ACC112 (cell line): ENCODE measurements at regions not wholly inside any gene's neighbourhood (a gene's known extent, or its start where the extent isn't known, plus 50 kb on each side); places are given as distances from the start of the nearest gene placed in this dataset.

Source experiments
- H2AFZ ChIP-seq: fragments of 200-600 bp; sonication (generic); one replicate; pipeline ENCODE4 v1.6.0; 2017; ENCODE audit warnings: antibody characterized with exemption, low read length; ENCODE audit not compliant: unreplicated experiment
- H3K27ac ChIP-seq: fragments of 200-600 bp; sonication (generic); 2 replicates; pipeline ENCODE4 v1.5.1; 2014; ENCODE audit warnings: low read depth, mild to moderate bottlenecking, antibody characterized with exemption, low read length, moderate library complexity
- H3K27me3 ChIP-seq: fragments of 200-600 bp; sonication (generic); 2 replicates; pipeline ENCODE4 v1.6.1; 2014; ENCODE audit warnings: mild to moderate bottlenecking, antibody characterized with exemption, low read length, moderate library complexity, mixed read lengths; ENCODE audit not compliant: insufficient read depth
- H3K36me3 ChIP-seq: fragments of 200-600 bp; sonication (generic); 2 replicates; pipeline ENCODE4 v1.6.1; 2016; ENCODE audit warnings: mild to moderate bottlenecking, antibody characterized with exemption, low read length, moderate library complexity, mixed read lengths; ENCODE audit not compliant: insufficient read depth
- H3K4me1 ChIP-seq: fragments of 200-600 bp; sonication (generic); one replicate; pipeline ENCODE4 v1.6.1; 2016; ENCODE audit warnings: low read length, mixed read lengths; ENCODE audit not compliant: insufficient read depth, unreplicated experiment, control insufficient read depth
- H3K4me3 ChIP-seq: fragments of 200-600 bp; sonication (generic); 2 replicates; pipeline ENCODE4 v1.5.1; 2014; ENCODE audit warnings: mild to moderate bottlenecking, low read depth, low read length
- H3K79me2 ChIP-seq: fragments of 200-600 bp; sonication (generic); one replicate; pipeline ENCODE4 v1.6.0; 2016; ENCODE audit warnings: low read length; ENCODE audit not compliant: control insufficient read depth, unreplicated experiment, insufficient read depth

DNA sequence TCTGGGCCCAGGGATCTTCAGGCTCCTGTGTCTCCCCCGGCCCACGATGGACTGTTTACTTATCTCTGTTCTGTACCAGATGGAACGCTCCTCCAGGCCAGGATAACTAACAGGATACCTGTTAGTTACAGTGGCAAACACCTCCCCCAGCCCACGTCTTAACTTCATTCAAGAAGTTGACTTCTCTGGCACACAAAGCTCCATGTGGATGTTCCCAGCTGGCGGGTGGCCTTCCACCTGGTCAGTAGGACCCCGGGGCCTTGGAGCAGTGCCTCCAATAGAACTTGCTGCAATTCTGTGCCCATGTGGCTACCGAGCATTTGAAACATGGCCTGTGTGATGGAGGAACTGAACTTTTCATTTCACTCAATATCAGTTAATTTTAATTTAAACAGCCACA is 165.1 kb upstream of the GLI2 start:
- no peak overlapping the region for H3K4me3 ChIP-seq

DNA sequence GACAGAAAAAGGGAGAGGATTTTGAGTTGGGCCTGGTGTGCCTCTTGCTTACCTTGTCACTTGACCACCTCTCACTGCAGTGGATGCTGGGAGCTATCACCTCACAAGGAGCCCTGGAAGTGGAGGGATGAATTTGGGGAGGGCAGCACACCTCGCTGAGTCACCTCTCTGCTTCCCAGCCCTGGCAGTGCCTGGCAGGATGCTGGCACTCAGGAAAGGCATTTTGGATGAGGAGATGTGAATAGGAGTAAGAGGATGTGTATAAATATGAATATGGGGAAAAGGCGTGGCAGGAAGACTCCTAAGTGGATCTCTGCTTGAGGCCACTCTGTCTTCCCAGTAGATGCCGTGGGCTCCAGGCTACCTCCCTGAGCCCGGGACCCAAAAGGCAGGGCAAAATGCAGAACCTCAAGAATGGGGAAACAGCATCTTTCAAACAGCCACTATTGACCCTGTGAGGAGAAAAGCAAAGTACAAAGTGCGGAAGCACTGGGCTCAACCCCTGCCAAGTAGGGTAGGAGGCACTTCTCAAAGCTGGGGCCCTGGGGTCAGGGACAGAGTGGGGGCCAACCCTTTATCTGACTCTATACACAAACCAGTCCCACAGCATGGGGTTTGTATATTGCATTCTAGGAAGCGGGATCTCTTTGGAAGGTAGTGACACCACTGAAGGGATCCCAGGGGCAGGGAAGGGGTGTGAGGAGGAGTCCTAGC is 164.5 kb upstream of the GLI2 start:
- Histone ChIP-seq H3K27me3 (no peaks in the 10 kb centered on the region; the same call in 1 of the 2 replicates), H3K36me3 (no peaks in the 10 kb centered on the region), H3K4me1 (peaks cover 12% of the 10 kb centered on the region), H3K27ac (no peak overlapping the region), H3K79me2 (no peaks in the 10 kb centered on the region), H2AFZ (no peak overlapping the region), H3K4me3 (no peak overlapping the region)

More for the DNA sequence above, 165.1 kb upstream of the GLI2 start:
- no peak overlapping the region for H3K27ac ChIP-seq
- H2AFZ ChIP-seq, result no peak overlapping the region
- no peaks in the 10 kb centered on the region for H3K36me3 ChIP-seq
- H3K4me1 ChIP-seq, result peaks cover 18% of the 10 kb centered on the region
- no peaks in the 10 kb centered on the region for H3K79me2 ChIP-seq
- no peaks in the 10 kb centered on the region; the same call in 1 of the 2 replicates for H3K27me3 ChIP-seq

DNA sequence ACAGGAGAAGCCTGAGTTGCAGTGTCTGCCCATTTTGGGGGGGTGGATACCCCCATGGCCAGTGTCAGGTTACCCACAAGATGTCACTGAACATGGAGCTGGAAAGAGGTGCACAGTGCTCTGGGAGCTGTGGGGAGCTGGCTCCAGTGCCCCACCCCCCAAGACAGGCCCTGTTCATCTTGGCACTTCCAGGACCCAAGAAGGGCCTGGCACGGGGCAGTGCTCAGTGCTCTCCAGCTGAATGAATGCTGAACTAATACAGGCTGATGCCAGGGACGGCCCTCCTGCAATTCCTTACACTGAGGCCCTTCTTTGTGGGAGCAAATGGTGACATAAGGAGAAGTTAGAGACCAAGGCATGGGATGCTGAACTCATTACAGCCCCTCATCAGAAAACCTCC is 163.4 kb upstream of the GLI2 start:
- Histone ChIP-seq H3K27ac (no peak overlapping the region), H3K79me2 (no peaks in the 10 kb centered on the region), H3K4me3 (no peak overlapping the region), H3K4me1 (peaks cover 7% of the 10 kb centered on the region), H3K36me3 (no peaks in the 10 kb centered on the region), H2AFZ (no peak overlapping the region), H3K27me3 (peaks cover 3% of the 10 kb centered on the region)

DNA sequence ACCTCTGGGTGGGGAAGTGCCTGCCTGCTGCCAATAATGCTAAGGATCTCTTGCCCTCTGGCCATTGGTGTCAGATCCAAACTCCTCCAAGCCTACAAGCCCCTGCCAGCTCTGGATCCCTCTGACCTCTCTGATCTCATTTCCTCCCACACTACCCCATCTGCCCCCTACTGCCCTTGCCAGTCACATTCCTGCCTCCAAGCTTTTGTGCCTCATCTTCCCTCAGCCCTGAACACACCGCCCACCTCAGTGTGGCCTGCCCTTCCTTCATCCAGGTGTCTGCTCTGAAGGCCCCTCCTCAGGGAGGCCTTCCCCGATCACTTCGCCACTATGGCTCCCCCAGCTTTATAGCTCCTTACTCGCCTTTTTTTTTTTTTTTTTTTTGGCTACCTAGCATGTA is 161.0 kb upstream of the GLI2 start:
- Histone ChIP-seq H3K79me2 (no peaks in the 10 kb centered on the region), H3K4me1 (peaks cover 4% of the 10 kb centered on the region), H3K4me3 (no peak overlapping the region), H3K36me3 (no peaks in the 10 kb centered on the region), H3K27me3 (peaks cover 6% of the 10 kb centered on the region), H2AFZ (no peak overlapping the region), H3K27ac (no peak overlapping the region)

DNA sequence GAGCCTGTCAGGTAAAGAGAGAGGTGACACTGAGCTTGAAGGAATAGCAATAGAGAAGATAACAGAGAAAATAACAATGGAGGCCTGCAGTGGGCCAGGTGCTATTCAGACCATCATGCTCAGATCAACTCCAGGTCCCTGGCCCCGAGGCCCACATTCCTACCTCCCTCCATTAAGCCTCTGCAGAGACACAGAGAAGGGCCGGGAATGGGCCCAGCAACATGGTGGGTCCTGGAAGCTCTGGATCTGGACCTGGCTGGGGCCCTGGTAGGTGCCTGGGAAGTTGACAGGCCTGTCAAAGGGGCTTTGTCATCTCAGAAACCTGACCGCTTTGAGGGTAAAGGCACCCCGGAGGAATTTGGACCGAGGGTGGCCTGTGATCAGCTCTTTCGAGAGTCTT is 159.7 kb upstream of the GLI2 start:
- H3K4me1 ChIP-seq, result peaks cover 4% of the 10 kb centered on the region

DNA sequence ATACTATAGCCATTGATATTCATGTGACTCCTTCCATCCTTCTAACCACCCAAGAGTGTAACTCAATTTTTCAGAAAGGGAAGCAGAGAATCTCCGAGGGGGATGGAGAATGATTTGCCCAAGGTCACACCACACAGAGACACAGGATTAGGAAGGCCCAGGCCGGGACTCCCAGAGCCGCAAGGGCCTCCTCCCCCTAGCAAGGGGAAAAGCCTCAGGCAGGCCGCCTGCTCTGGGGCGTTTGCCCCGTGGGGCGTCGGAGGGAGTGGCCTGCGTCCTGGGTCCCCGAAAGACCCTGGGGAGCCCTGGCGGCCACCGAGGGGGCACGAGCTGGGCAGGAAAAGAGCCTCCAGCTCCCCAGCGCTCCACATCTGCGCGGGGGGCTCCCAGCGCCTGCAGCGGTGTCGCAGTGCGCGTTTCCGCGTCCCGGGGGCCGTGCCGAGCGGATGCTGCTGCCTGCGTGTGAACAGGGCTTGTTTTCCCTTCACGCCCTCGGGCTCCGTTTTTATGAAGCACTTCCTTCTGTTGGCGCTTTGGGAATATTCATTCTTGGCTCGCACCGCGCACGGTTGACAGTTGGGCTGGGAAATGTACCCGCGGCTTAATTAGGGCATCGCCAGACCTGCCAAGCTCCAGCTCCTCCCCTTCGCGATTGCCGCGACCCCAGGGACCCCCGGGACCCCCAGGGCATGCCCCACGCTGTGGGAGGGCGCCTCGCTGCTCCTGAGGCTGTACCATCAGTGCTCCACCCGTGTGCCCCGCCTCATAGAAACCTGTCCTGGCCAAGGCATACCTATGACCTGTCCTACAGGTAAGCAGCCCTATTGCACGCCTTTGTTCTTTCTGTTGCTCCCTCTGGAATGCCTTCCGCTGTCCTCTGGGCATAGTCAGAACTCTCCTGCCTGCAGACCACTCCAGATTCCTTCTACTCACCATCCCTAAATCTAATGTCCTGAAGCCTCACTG is 158.9 kb upstream of the GLI2 start:
- peaks cover 6% of the 10 kb centered on the region for H3K27me3 ChIP-seq
- peaks cover 4% of the 10 kb centered on the region for H3K4me1 ChIP-seq
- no peaks in the 10 kb centered on the region for H3K79me2 ChIP-seq
- H2AFZ ChIP-seq, result peak overlapping the region; percentile 55
- no peaks in the 10 kb centered on the region for H3K36me3 ChIP-seq
- peak overlapping the region; percentile 59; the same call in 1 of the 2 replicates for H3K4me3 ChIP-seq
- H3K27ac ChIP-seq, result no peak overlapping the region

More for the DNA sequence above, 159.7 kb upstream of the GLI2 start:
- peaks cover 6% of the 10 kb centered on the region for H3K27me3 ChIP-seq
- H3K36me3 ChIP-seq, result no peaks in the 10 kb centered on the region
- H2AFZ ChIP-seq, result no peak overlapping the region
- no peaks in the 10 kb centered on the region for H3K79me2 ChIP-seq
- no peak overlapping the region for H3K27ac ChIP-seq
- no peak overlapping the region for H3K4me3 ChIP-seq

DNA sequence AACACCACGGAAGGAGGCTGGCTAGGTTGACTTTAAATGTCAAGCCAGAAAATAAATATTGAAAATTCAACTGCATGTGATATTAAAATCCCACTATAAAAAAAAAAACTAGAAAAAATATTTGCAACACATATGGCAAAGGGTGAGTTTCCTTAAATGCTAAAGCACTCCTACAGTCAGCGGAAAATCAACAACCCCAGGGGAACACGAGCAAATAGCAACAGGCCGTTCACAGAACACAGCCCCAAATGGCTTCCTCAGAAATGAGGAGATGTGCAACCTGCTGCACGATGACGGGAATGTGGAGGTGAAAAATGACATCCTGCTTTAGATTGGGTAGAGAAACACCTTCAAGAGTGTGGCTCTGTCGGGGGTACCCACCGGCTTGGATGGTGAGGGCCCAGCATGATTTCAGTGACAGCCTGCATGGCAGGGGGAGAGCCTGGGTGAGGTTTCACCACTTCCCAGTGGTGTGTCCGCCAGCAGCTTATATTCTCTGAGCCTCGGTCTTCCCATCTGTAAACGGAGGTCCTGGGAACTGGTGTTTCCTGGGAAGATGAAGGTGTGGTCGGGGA is 157.9 kb upstream of the GLI2 start:
- Histone ChIP-seq H3K36me3 (no peaks in the 10 kb centered on the region), H3K4me1 (peaks cover 4% of the 10 kb centered on the region), H3K27me3 (peaks cover 6% of the 10 kb centered on the region)

DNA sequence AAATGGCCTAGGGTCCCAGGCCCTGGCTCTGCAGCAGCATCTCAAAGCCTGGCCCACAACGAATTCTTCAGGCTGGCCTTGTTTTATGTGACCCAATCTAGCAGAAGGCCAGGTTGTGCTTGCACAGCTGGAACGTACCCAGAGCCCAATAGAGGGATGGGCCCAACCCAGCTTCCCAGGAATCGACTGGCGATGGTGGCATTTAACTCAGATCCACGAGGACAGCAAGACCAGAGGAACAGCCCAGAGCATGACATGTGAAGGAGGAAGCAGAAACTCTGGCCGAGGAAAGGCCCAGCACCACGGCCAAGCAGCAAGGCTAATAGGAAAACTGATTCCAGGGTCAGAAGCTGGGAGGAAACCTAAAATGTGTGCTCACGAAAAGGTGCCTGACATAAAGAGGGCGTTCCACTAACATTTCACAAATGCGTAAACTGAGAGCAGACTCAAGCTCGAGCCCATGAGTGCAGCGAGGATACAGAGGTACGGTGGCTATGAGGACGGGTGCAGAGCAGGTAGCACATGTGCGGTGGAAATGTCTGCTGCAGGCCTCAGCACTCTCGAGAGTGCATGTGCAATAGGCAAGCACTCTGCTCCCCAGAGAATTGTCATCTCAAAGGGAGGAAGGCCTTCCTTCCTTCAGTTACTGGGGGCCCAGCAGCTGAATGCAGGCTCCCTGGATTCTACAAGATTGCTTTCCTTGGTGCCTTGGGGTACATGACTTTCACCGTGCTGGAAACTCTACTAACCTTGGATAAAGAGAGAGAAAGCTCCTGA is 156.9 kb upstream of the GLI2 start:
- H3K27ac ChIP-seq, result no peak overlapping the region
- peaks cover 4% of the 10 kb centered on the region for H3K4me1 ChIP-seq
- H3K79me2 ChIP-seq, result no peaks in the 10 kb centered on the region
- H3K36me3 ChIP-seq, result no peaks in the 10 kb centered on the region
- no peak overlapping the region for H2AFZ ChIP-seq
- peaks cover 6% of the 10 kb centered on the region for H3K27me3 ChIP-seq
- no peak overlapping the region for H3K4me3 ChIP-seq

More for the DNA sequence above, 157.9 kb upstream of the GLI2 start:
- Histone ChIP-seq H3K4me3 (no peak overlapping the region), H2AFZ (no peak overlapping the region), H3K79me2 (no peaks in the 10 kb centered on the region), H3K27ac (no peak overlapping the region)

DNA sequence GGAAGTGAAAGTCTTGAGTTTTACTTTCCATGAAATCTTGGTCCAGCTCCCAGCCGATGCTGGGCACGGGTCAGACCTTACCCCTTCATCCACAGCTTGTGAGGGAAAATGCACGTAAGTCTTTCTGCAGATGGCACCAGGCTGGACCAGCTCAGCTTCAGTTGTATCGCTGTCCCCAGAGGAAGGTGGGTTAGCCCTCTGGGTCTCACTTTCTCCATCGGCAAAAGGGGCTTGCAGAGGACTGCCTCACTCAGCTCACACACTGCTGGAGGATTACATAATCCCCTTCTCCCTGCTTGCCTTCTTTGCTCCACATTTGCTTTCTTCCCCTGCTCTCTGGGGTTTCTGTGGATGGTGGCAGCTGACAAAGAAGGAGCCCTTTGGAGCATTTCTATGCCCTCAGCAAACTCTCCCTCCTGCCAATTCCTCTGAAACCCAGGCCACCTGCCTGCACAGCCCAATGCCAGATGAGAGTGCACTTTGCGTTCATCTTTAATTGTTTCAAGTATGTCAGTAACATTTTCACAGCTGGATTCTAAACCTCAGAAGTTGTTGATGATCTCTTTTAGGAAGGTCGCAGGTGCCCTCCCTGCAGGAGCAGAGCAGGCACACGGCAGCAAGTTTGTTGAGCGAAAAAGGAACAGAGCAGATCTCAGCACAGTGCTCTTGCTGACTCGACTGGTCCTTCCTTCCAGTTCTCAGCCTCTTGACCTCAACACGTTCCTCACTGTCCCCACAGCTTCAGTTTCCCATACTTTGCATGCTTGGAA is 155.6 kb upstream of the GLI2 start:
- Histone ChIP-seq H3K79me2 (no peaks in the 10 kb centered on the region), H3K27ac (no peak overlapping the region), H3K4me1 (peaks cover 4% of the 10 kb centered on the region), H2AFZ (no peak overlapping the region), H3K27me3 (peaks cover 6% of the 10 kb centered on the region; the same call in 1 of the 2 replicates), H3K36me3 (no peaks in the 10 kb centered on the region), H3K4me3 (no peak overlapping the region)
